Stimulated activated CD4-positive, alpha-beta T cell treated with anti-CD3 and anti-CD28 coated beads, TNF-alpha, amount 100 ng/mL, for 1 hour (primary cell): ENCODE measurements at regions not wholly inside any gene's neighbourhood (a gene's known extent, or its start where the extent isn't known, plus 50 kb on each side); places are given as distances from the start of the nearest gene placed in this dataset.

ENCODE experiments used
- DNase-seq, 3 donors: peaks; one replicate each; pipeline ENCODE4 v3.0.0-alpha.2; 2020; ENCODE audit warnings: low read depth in 3 of 3, low spot score in 1 of 3

GRCh38 chr6:130758813-130759212 lies 68.4 kb upstream of the SMLR1 start:
- DNase-seq: no peak

- DNase-seq: no peak
Measured at GRCh38 chr6:130760006-130760405, 67.2 kb upstream of the SMLR1 start.

GRCh38 chr6:130761286-130761685 lies 65.9 kb upstream of the SMLR1 start:
- no peak for DNase-seq

GRCh38 chr6:130765181-130765727 lies 62.0 kb upstream of the SMLR1 start:
- DNase-seq: no peak

- DNase-seq: no peak
Measured at GRCh38 chr6:130766239-130767144, 60.7 kb upstream of the SMLR1 start.

- no peak for DNase-seq
Measured at GRCh38 chr6:130769861-130770260, 57.3 kb upstream of the SMLR1 start.

GRCh38 chr6:130771741-130772140 lies 55.5 kb upstream of the SMLR1 start:
- DNase-seq: no peak

- no peak for DNase-seq
Measured at GRCh38 chr6:130773860-130774259, 53.3 kb upstream of the SMLR1 start.

GRCh38 chr6:130775411-130776012 lies 51.7 kb upstream of the SMLR1 start:
- DNase-seq: no peak

GRCh38 chr6:130776287-130776925 lies 50.8 kb upstream of the SMLR1 start:
- DNase-seq: no peak
